Lower leg skin (tissue), 3 donors: ENCODE measurements at regions not wholly inside any gene's neighbourhood (a gene's known extent, or its start where the extent isn't known, plus 50 kb on each side); places are given as distances from the start of the nearest gene placed in this dataset.

Experiments used
- POLR2A ChIP-seq, 2 donors: fragments of 450-650 bp; IDR thresholded peaks; one replicate each; pipeline ENCODE4 v1.6.1; 2016 to 2017; ENCODE audit warnings: antibody characterized with exemption in 2 of 2, mild to moderate bottlenecking in 1 of 2, moderate library complexity in 1 of 2
- TF ChIP-seq, protein P1 (sequence below), 3 donors: fragments of 450-650 bp; IDR thresholded peaks; one replicate each; pipeline ENCODE4 v1.5.1; 2016; ENCODE audit warnings: antibody characterized with exemption in 3 of 3, mild to moderate bottlenecking in 3 of 3, moderate library complexity in 2 of 3

DNA sequence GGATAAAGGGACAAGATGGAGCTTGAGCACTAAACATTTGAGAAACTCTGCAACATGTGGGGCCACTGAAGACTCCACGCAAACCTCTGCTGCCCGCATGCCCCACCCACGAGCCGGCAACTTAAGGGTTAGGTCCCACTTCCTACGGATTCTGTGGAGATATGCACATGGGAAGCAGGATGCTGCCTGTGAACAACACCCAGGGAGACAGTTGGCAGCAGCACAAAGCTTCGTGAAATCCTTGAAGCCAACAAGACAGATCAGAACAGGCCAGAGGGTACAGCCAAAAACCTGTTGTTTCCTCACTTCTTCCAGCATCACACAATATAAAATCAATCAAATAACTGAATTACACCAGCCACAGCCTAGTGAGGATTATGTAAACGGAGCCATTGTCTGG is 270.4 kb downstream of the ENC1 start:
- TF ChIP-seq, protein P1, sequence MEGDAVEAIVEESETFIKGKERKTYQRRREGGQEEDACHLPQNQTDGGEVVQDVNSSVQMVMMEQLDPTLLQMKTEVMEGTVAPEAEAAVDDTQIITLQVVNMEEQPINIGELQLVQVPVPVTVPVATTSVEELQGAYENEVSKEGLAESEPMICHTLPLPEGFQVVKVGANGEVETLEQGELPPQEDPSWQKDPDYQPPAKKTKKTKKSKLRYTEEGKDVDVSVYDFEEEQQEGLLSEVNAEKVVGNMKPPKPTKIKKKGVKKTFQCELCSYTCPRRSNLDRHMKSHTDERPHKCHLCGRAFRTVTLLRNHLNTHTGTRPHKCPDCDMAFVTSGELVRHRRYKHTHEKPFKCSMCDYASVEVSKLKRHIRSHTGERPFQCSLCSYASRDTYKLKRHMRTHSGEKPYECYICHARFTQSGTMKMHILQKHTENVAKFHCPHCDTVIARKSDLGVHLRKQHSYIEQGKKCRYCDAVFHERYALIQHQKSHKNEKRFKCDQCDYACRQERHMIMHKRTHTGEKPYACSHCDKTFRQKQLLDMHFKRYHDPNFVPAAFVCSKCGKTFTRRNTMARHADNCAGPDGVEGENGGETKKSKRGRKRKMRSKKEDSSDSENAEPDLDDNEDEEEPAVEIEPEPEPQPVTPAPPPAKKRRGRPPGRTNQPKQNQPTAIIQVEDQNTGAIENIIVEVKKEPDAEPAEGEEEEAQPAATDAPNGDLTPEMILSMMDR (IDR thresholded peaks at IDR 0.05) = no peak
- no peak for TF ChIP-seq POLR2A (IDR thresholded peaks at IDR 0.05)
